ENCODE measurements at regions not wholly inside any gene's neighbourhood (a gene's known extent, or its start where the extent isn't known, plus 50 kb on each side); places are given as distances from the start of the nearest gene placed in this dataset.
"Not testable (repeated sequence)": the region's sequence is repeated elsewhere in the genome, so short reads cannot be mapped to it uniquely, and the experiment has no call there.

DNA sequence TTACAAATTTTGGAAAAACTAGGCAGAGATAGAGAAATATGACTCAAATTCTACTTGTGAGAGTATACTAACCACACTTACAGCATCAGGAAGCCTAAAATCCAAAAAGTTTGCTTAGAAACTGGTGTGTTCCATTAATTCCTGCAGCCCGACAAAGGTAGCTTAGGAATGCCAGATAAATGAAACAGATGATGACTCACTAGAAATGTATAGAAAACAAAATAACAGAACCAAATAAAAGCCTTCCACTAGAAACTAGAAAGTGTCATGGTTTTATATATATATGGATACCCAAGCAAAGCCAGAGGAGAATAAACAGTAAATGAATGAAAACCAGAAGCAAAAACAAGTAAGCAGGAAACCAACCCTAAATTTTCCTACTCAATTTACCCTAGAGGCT is 272.2 kb upstream of the PRDM9 start:
- no peak for DNase-seq (ENCODE audit: low read depth)

GRCh38 chr5:23234197-23234596 is 273.2 kb upstream of the PRDM9 start:
- no peak for DNase-seq (ENCODE audit: low read depth)

GRCh38 chr5:23223846-23224245 is 283.6 kb upstream of the PRDM9 start:
- DNase-seq (ENCODE audit: low read depth): peak; percentile 3

GRCh38 chr5:23221831-23222230 is 285.6 kb upstream of the PRDM9 start:
- no peak for DNase-seq (ENCODE audit: low read depth)

GRCh38 chr5:23217159-23217558 is 290.2 kb upstream of the PRDM9 start:
- DNase-seq (ENCODE audit: low read depth): no peak

GRCh38 chr5:23216345-23216744 is 291.1 kb upstream of the PRDM9 start:
- no peak for DNase-seq (ENCODE audit: low read depth)

GRCh38 chr5:23208959-23209431 is 298.4 kb upstream of the PRDM9 start:
- peak; percentile 21 for DNase-seq (ENCODE audit: low read depth)

- DNase-seq (ENCODE audit: low read depth): no peak
Observed at GRCh38 chr5:23204111-23204510, 303.3 kb upstream of the PRDM9 start.

- no peak for DNase-seq (ENCODE audit: low read depth)
Observed at GRCh38 chr5:23169660-23170416, 316.7 kb upstream of the CDH12 start.

DNA sequence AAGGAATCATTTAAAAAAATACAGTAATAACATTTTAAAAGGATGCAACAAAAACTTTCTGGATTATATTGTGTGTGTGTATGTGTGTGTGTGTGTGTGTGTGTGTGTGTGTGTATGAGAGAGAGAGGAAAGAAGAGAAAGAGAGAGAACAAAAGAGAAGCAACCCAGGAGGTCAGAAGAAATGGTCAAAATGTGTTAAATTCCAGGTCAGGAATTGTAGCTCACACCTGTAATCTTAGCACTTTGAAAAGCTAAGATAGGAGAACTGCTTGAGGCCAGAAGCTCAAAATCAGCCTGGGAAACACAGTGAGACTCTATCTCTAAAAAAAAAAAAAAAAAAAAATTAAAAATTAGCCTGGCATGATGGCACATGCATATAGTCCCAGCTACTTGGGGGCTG is 311.8 kb upstream of the CDH12 start:
- no peak for DNase-seq (ENCODE audit: low read depth)

GRCh38 chr5:23158179-23158578 is 305.0 kb upstream of the CDH12 start:
- DNase-seq (ENCODE audit: low read depth): no peak

DNA sequence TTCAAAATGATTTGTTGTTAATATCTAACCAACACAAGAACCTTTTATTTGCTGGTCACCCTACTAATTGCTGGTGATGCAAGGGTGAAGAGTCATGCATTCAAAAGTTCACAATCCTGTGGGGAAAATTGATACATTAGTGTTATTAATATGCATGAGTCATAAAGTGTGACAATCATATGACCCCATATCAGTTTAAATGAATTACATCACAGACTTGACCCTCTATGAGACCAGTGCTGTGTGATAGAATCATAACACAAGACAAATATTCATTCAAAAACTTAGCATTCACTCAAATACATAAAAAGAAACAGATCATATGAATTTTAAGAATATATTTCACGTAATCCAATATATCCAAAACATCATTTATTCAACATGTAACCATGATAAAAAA is 304.6 kb upstream of the CDH12 start:
- no peak for DNase-seq (ENCODE audit: low read depth)

DNA sequence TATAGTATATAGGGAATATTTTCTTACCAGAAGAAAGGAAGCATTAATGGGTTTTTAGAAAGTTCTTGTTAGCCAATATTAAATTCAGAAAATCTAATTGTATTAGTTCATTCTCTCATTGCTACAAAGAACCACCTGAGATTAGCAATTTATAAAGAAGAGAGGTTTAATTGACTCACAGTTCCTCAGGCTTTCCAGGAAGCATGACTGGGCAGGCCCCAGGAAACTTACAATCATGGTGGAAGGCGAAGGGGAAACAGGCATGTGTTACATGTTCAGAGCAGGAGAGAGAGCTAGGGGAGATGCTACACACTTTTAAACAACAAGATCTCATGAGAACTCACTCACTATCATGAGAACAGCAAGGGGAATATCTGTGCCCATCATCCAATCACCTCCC is 304.0 kb upstream of the CDH12 start:
- DNase-seq (ENCODE audit: low read depth): no peak

GRCh38 chr5:23147625-23148024 is 294.5 kb upstream of the CDH12 start:
- no peak for DNase-seq (ENCODE audit: low read depth)

- DNase-seq (ENCODE audit: low read depth): no peak
Observed at GRCh38 chr5:23146183-23146582, 293.0 kb upstream of the CDH12 start.

DNA sequence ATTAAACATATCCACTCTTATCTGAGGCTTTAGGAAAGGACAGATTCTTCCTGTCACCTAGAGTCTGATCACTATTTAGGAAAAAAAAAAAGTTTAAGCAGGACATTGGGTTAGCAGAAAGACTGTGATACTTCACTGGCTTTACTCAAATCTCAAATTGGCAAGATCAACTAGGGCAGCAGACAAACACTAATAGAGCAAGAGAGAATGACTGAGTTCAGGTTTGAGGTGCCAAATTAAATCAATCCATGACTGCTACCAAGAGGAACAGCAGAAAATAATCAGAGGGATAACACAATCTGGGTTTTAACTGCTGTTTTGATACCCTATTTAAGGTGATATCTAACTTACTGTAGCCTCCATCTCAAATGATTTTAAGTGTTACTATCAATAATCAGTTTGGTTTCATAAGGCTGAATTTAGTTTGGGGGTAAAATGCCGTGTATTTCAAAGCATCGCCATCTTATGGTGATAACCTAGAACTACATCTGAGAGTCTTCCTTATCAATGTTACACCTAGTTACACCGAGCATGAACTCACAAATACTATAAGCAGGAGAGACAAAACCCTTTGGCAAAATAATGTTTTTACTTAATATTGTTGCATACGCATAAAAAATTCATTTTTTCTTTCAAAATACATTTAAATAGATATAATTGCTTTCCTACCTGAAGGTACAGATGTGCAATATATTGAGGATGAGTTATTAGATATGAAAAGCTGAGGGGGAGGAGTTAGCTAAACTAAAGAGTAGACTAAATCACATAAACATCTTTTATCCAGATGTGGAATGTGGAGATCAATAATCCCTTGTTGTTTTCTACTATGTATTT is 286.4 kb upstream of the CDH12 start:
- no peak for DNase-seq (ENCODE audit: low read depth)

DNA sequence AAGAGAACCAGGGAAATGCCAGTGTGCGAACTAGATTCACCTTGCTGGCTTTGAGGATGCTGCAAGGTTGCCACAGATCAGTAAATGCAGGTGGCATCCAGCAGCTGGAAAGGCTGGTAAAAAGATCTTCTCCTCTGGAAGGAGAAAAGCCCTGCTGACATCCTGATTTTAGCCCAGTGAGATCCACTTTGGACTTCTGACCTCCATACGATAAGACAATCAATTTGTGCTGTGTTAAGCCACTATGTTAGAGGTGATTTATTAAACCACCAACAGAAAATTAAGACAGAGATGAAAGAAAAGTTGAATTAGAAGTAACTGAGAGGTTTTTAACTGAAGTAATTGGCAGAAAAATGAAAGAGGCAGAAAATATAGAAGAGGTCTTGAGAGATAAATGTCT is 283.8 kb upstream of the CDH12 start:
- DNase-seq (ENCODE audit: low read depth): no peak

DNA sequence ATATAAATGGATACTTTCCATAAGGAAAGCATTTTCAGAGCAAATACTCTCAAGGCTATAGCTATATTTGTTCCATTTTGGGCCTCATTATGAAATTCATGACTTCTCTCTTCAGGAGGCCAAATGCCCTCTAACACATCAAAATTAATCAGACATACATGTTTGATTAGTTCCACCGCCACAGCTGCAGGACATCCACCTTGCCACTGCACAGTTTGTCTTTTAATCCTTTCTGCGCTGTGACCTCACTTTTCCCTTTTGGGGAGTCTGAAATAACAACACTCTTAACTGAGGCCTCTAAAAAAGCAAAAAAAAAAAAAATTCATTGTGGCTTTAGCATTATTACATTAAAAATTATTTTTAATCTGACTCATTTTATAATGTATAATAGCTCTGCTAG is 279.1 kb upstream of the CDH12 start:
- no peak for DNase-seq (ENCODE audit: low read depth)

DNA sequence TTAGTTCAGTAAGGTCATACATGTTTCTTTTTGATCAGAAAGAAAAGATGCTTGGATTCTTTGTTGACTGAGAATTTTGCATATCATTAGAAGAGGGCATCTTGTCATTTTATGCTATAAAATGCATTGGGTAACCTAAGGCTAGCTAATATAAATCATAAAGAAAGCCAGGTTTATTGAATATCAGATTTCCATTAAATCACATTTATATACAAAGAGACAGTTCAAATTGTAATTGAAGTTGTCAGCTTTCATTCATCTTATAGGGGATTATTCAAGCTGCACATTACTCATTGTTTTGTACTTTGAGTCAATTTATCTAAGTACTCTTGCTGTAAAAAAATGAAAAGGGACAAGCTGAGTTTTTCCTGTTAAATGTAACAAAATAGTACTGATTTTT is 259.1 kb upstream of the CDH12 start:
- DNase-seq (ENCODE audit: low read depth): no peak

GRCh38 chr5:23105021-23105420 is 251.9 kb upstream of the CDH12 start:
- no peak for DNase-seq (ENCODE audit: low read depth)

DNA sequence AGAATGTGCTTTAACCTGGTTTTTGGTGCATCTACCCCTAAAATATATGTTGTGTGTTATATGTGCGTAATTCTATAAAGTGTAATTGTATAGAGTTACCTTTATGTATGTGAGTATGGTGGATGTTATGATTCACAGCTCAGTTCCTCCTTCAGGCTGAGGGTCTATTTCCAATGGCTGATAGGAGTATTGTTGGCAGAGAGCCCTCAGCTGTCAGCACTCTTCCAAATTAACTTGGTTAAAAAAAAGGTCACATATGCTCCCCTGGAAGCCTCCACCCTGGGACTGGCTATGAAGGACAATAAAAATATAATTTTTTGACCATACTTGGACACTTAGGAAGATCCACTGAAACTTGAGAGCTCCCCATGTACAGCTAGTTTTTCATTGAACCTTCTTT is 250.4 kb upstream of the CDH12 start:
- DNase-seq (ENCODE audit: low read depth): no peak

- not testable (repeated sequence) for DNase-seq (ENCODE audit: low read depth)
Observed at GRCh38 chr5:23095418-23095817, 242.3 kb upstream of the CDH12 start.

DNA sequence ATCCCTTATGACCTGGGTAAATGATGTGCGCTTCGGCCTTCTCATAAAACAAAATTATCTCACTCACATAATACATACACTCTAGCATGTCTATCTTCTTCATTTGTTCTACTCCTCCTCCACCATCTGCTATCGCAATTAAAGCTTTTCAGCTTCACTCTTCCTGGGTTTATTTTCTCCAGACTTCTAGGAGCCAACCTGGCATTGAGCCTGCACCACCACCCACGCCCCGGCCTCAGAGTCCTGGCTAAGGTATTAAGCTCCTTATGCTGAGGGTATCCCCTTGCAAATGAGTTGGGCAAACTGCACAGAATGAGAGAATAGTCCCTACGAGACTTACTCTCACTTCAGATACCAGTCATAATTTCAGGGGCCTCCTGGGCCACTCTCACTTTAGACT is 236.1 kb upstream of the CDH12 start:
- no peak for DNase-seq (ENCODE audit: low read depth)
